ENCODE measurements at regions not wholly inside any gene's neighbourhood (a gene's known extent, or its start where the extent isn't known, plus 50 kb on each side); places are given as distances from the start of the nearest gene placed in this dataset.

- no peak for TF ChIP-seq ATF3 (IDR thresholded peaks at IDR 0.05)
- no peak for TF ChIP-seq MAX (IDR thresholded peaks at IDR 0.05)
- no peak for TF ChIP-seq CBX3 (IDR thresholded peaks at IDR 0.05; ENCODE audit: low read depth)
- no peak for TF ChIP-seq TCF7L2 (IDR thresholded peaks at IDR 0.05; ENCODE audit: borderline replicate concordance, extremely low read depth, insufficient read depth, insufficient read length)
Observed at GRCh38 chr1:5576673-5577065, 415.6 kb downstream of the NPHP4 start (continued).

GRCh38 chr1:5576011-5576672 is 416.1 kb downstream of the NPHP4 start:
- POLR2A ChIA-PET, result no interaction called here
- no peak overlapping the region for H3K4me2 ChIP-seq (ENCODE audit: low read length)
- CTCF ChIA-PET, result no interaction called here
- no peaks in the 10 kb centered on the region for H4K20me1 ChIP-seq (ENCODE audit: insufficient read depth)
- no peaks in the 10 kb centered on the region for H3K79me2 ChIP-seq (ENCODE audit: insufficient read depth, low read length)
- no TSS peak for BruUV-seq (replicated peaks)
- H3K27ac ChIP-seq (ENCODE audit: low read depth, low read length), result no peak overlapping the region
- no peak overlapping the region for H2AFZ ChIP-seq (ENCODE audit: low read depth, low read length, poor library complexity, severe bottlenecking)
- intact Hi-C loops (cut with micrococcal nuclease), result no loop called here
- no peaks in the 10 kb centered on the region for H3K9me3 ChIP-seq (ENCODE audit: control insufficient read depth in 1 of 2, insufficient read depth in 1 of 2, low read depth in 1 of 2, low read length in 2 of 2)
- H3K36me3 ChIP-seq (ENCODE audit: control insufficient read depth in 1 of 2, insufficient read depth in 2 of 2, low read length in 2 of 2), result no peaks in the 10 kb centered on the region
- no peak for ATAC-seq
- H3K27me3 ChIP-seq (ENCODE audit: insufficient read depth, low read length), result peaks cover 23% of the 10 kb centered on the region; the same call in 1 of the 2 replicates
- no peak overlapping the region for H3K9ac ChIP-seq (ENCODE audit: low read length)
- no peak for DNase-seq (ENCODE audit: low read depth, low spot score)
- RAD21 ChIA-PET (ENCODE audit: low non-redundant PET in 1 of 2, low total read pairs in 2 of 2, uncharacterized antibody in 2 of 2, unreplicated experiment in 2 of 2), result no interaction called here
- H3K4me1 ChIP-seq (ENCODE audit: control insufficient read depth in 1 of 2, insufficient read depth in 2 of 2, low read length in 2 of 2), result no peaks in the 10 kb centered on the region
- no peak for TF ChIP-seq CBX3 (IDR thresholded peaks at IDR 0.05; ENCODE audit: low read depth)
- TF ChIP-seq JUND (IDR thresholded peaks at IDR 0.05), result no peak
- TF ChIP-seq YY1 (IDR thresholded peaks at IDR 0.05; ENCODE audit: extremely low read depth, insufficient replicate concordance, low read depth, low read length), result no peak
- no peak for TF ChIP-seq EZH2phosphoT487 (IDR thresholded peaks at IDR 0.05; ENCODE audit: borderline replicate concordance)
- no peak for TF ChIP-seq ZNF274 (IDR thresholded peaks at IDR 0.05; ENCODE audit: low read depth, low read length)
- no peak for TF ChIP-seq MAX (IDR thresholded peaks at IDR 0.05)
- TF ChIP-seq POLR2AphosphoS5 (IDR thresholded peaks at IDR 0.05; ENCODE audit: low read depth, low read length), result no peak
- TF ChIP-seq ZBTB33 (IDR thresholded peaks at IDR 0.05; ENCODE audit: extremely low read depth, insufficient replicate concordance, low read length), result no peak
- no peaks in the 10 kb centered on the region for H3K9me2 ChIP-seq (ENCODE audit: insufficient read depth)
- H3K4me3 ChIP-seq (replicated peaks in 1 of 2; ENCODE audit: low read depth in 1 of 2, low read length in 2 of 2), result no peak overlapping the region

All from HCT116 (cell line).